ENCODE measurements at regions not wholly inside any gene's neighbourhood (a gene's known extent, or its start where the extent isn't known, plus 50 kb on each side); places are given as distances from the start of the nearest gene placed in this dataset.

- H3K9me3 ChIP-seq, result no peaks in the 10 kb centered on the region
- WGBS, 2 donors, result 63 to 76% methylated on average over 5 to 7 of the region's 7 CpGs
- intact Hi-C loops (cut with DNase I), result no loop called here
- TF ChIP-seq CTCF (IDR thresholded peaks at IDR 0.05) (no peak), POLR2A (IDR thresholded peaks at IDR 0.05) (no peak)
- H3K4me1 ChIP-seq, result no peaks in the 10 kb centered on the region
- no peak for DNase-seq
- H3K4me3 ChIP-seq, result no peak overlapping the region
- H3K36me3 ChIP-seq, result no peaks in the 10 kb centered on the region
- H3K27ac ChIP-seq, result no peak overlapping the region
- H3K27me3 ChIP-seq, result no peaks in the 10 kb centered on the region
Observed at GRCh38 chrX:94204524-94204923, 530.5 kb downstream of the FAM133A start.

- no peak for TF ChIP-seq POLR2A (IDR thresholded peaks at IDR 0.05)
- TF ChIP-seq CTCF (IDR thresholded peaks at IDR 0.05), result no peak
- intact Hi-C loops (cut with DNase I), result no loop called here
- no peaks in the 10 kb centered on the region for H3K9me3 ChIP-seq
- no peak overlapping the region for H3K27ac ChIP-seq
- WGBS, 2 donors, result 41 to 57% methylated on average over 1 of the region's 1 CpG
- no peak overlapping the region for H3K4me3 ChIP-seq
- no peaks in the 10 kb centered on the region for H3K36me3 ChIP-seq
- H3K27me3 ChIP-seq, result no peaks in the 10 kb centered on the region
- DNase-seq, result no peak
- no peaks in the 10 kb centered on the region for H3K4me1 ChIP-seq
Observed at GRCh38 chrX:94216738-94217137, 542.7 kb downstream of the FAM133A start.

GRCh38 chrX:94252211-94252610, 578.2 kb downstream of the FAM133A start:
- TF ChIP-seq CTCF (IDR thresholded peaks at IDR 0.05), result no peak
- no peak for TF ChIP-seq POLR2A (IDR thresholded peaks at IDR 0.05)
- Histone ChIP-seq H3K36me3 (no peaks in the 10 kb centered on the region), H3K27ac (no peak overlapping the region), H3K27me3 (no peaks in the 10 kb centered on the region), H3K9me3 (no peaks in the 10 kb centered on the region), H3K4me3 (no peak overlapping the region), H3K4me1 (no peaks in the 10 kb centered on the region)
- no peak for DNase-seq
- 50 to 59% methylated on average over 2 of the region's 2 CpGs for WGBS, 2 donors
- intact Hi-C loops (cut with DNase I), result no loop called here

GRCh38 chrX:94256396-94256795, 582.4 kb downstream of the FAM133A start:
- DNase-seq, result no peak
- WGBS, 2 donors, result 56% methylated on average over 1 of the region's 1 CpG; no CpG with 5 or more reads in 1 of the 2 donors
- Histone ChIP-seq H3K27me3 (no peaks in the 10 kb centered on the region), H3K4me1 (no peaks in the 10 kb centered on the region), H3K4me3 (no peak overlapping the region), H3K9me3 (no peaks in the 10 kb centered on the region), H3K27ac (no peak overlapping the region), H3K36me3 (no peaks in the 10 kb centered on the region)
- TF ChIP-seq POLR2A (IDR thresholded peaks at IDR 0.05), result no peak
- no peak for TF ChIP-seq CTCF (IDR thresholded peaks at IDR 0.05)
- intact Hi-C loops (cut with DNase I), result no loop called here

- TF ChIP-seq CTCF (IDR thresholded peaks at IDR 0.05) (no peak), POLR2A (IDR thresholded peaks at IDR 0.05) (no peak)
- 57 to 78% methylated on average over 1 of the region's 1 CpG for WGBS, 2 donors
- H3K4me3 ChIP-seq, result no peak overlapping the region
- H3K9me3 ChIP-seq, result no peaks in the 10 kb centered on the region
- H3K36me3 ChIP-seq, result no peaks in the 10 kb centered on the region
- H3K4me1 ChIP-seq, result no peaks in the 10 kb centered on the region
- intact Hi-C loops (cut with DNase I), result no loop called here
- DNase-seq, result no peak
- no peak overlapping the region for H3K27ac ChIP-seq
- H3K27me3 ChIP-seq, result no peaks in the 10 kb centered on the region
Observed at GRCh38 chrX:94265323-94265722, 591.3 kb downstream of the FAM133A start.
